H9 (cell line): ENCODE measurements at regions not wholly inside any gene's neighbourhood (a gene's known extent, or its start where the extent isn't known, plus 50 kb on each side); places are given as distances from the start of the nearest gene placed in this dataset.

ENCODE experiments used
- DNase-seq: peaks from one replicate; pipeline ENCODE4 v3.0.0-alpha.2; 2017
- H2AFZ ChIP-seq: one replicate; pipeline ENCODE4 v1.6.1; 2013; ENCODE audit warnings: mild to moderate bottlenecking, low read length, control low read depth, moderate library complexity
- H2AK5ac ChIP-seq: 2 replicates; pipeline ENCODE4 v1.6.1; 2013; ENCODE audit warnings: low read length, control low read depth, mixed read lengths; ENCODE audit not compliant: insufficient read length
- H2BK120ac ChIP-seq: one replicate; pipeline ENCODE4 v1.6.1; 2013; ENCODE audit warnings: low read depth, mild to moderate bottlenecking, low read length, control low read depth, inconsistent platforms; ENCODE audit not compliant: poor library complexity, severe bottlenecking
- H2BK12ac ChIP-seq: 2 replicates; pipeline ENCODE4 v1.6.1; 2013; ENCODE audit warnings: low read length, control low read depth, mixed read lengths, low read depth; ENCODE audit not compliant: insufficient read length
- H2BK15ac ChIP-seq: 2 replicates; pipeline ENCODE4 v1.6.1; 2013; ENCODE audit warnings: low read depth, low read length, control low read depth
- H2BK20ac ChIP-seq: one replicate; pipeline ENCODE4 v1.6.1; 2013; ENCODE audit warnings: low read depth, mild to moderate bottlenecking, low read length, control low read depth, inconsistent platforms; ENCODE audit not compliant: poor library complexity, severe bottlenecking
- H2BK5ac ChIP-seq: 2 replicates; pipeline ENCODE4 v1.6.1; 2013; ENCODE audit warnings: low read length, control low read depth, mixed read lengths; ENCODE audit not compliant: insufficient read length
- H3K14ac ChIP-seq: 2 replicates; pipeline ENCODE4 v1.6.1; 2013; ENCODE audit warnings: low read length, control low read depth; ENCODE audit not compliant: insufficient read depth
- H3K18ac ChIP-seq: 2 replicates; pipeline ENCODE4 v1.6.1; 2013; ENCODE audit warnings: low read depth, mild to moderate bottlenecking, mixed read lengths, low read length, control low read depth; ENCODE audit not compliant: insufficient read length
- H3K23ac ChIP-seq: 2 replicates; pipeline ENCODE4 v1.6.1; 2013; ENCODE audit warnings: low read length, control low read depth, mixed read lengths, low read depth; ENCODE audit not compliant: insufficient read length
- H3K23me2 ChIP-seq: 2 replicates; pipeline ENCODE4 v1.6.1; 2013; ENCODE audit warnings: low read depth, mild to moderate bottlenecking, mixed read lengths, low read length, control low read depth; ENCODE audit not compliant: insufficient read length, poor library complexity, severe bottlenecking
- H3K27ac ChIP-seq: 2 replicates; pipeline ENCODE4 v1.5.1; 2013; ENCODE audit warnings: low read length, control low read depth, mixed read lengths, low read depth; ENCODE audit not compliant: insufficient read length
- H3K27me3 ChIP-seq: 2 replicates; pipeline ENCODE4 v1.6.1; 2013; ENCODE audit warnings: low read length, control low read depth, inconsistent platforms; ENCODE audit not compliant: insufficient read depth
- H3K4ac ChIP-seq: 2 replicates; pipeline ENCODE4 v1.6.1; 2013; ENCODE audit warnings: low read depth, mild to moderate bottlenecking, control low read depth, inconsistent platforms, low read length, moderate library complexity
- H3K4me1 ChIP-seq: 2 replicates; pipeline ENCODE4 v1.6.1; 2013; ENCODE audit warnings: low read length, control low read depth, inconsistent platforms; ENCODE audit not compliant: insufficient read depth
- H3K4me2 ChIP-seq: 2 replicates; pipeline ENCODE4 v1.6.1; 2013; ENCODE audit warnings: low read length, control low read depth, mixed read lengths; ENCODE audit not compliant: insufficient read length, insufficient read depth
- H3K56ac ChIP-seq: 2 replicates; pipeline ENCODE4 v1.6.1; 2013; ENCODE audit warnings: low read depth, mild to moderate bottlenecking, mixed read lengths, low read length, control low read depth; ENCODE audit not compliant: insufficient read length
- H3K79me1 ChIP-seq: 2 replicates; pipeline ENCODE4 v1.6.1; 2013; ENCODE audit warnings: low read depth, mild to moderate bottlenecking, moderate library complexity, low read length, control low read depth, inconsistent platforms; ENCODE audit not compliant: insufficient read depth, poor library complexity, severe bottlenecking
- H3K79me2 ChIP-seq: 2 replicates; pipeline ENCODE4 v1.6.1; 2013; ENCODE audit warnings: low read length, control low read depth, inconsistent platforms; ENCODE audit not compliant: insufficient read depth
- H3K9ac ChIP-seq: 2 replicates; pipeline ENCODE4 v1.6.1; 2013; ENCODE audit warnings: low read length, control low read depth, mixed read lengths; ENCODE audit not compliant: insufficient read length; ENCODE audit errors: extremely low read depth
- H3K9me3 ChIP-seq: one replicate; pipeline ENCODE4 v1.6.1; 2013; ENCODE audit warnings: low read depth, low read length, inconsistent platforms; ENCODE audit not compliant: control insufficient read depth
- H3T11ph ChIP-seq: one replicate; pipeline ENCODE4 v1.6.1; 2013; ENCODE audit warnings: mild to moderate bottlenecking, low read length, control low read depth, inconsistent platforms
- H4K20me1 ChIP-seq: one replicate; pipeline ENCODE4 v1.6.1; 2013; ENCODE audit not compliant: control insufficient read depth, insufficient read length, insufficient read depth
- H4K5ac ChIP-seq: 2 replicates; pipeline ENCODE4 v1.6.1; 2013; ENCODE audit warnings: low read depth, mild to moderate bottlenecking, mixed read lengths, low read length, control low read depth; ENCODE audit not compliant: insufficient read length
- H4K8ac ChIP-seq: replicated peaks from 2 replicates; pipeline ENCODE4 v1.6.1; 2013; ENCODE audit warnings: low read length, control low read depth, mixed read lengths, low read depth; ENCODE audit not compliant: insufficient read length
- H4K91ac ChIP-seq: 2 replicates; pipeline ENCODE4 v1.6.1; 2013; ENCODE audit warnings: low read depth, mild to moderate bottlenecking, moderate library complexity, mixed read lengths, low read length, control low read depth; ENCODE audit not compliant: insufficient read length
- H3K27ac Mint-ChIP-seq, 3 experiments: 2 replicates in 2 of 3; 3 replicates in 1 of 3; pipeline ENCODE4 v1.8.0; 2020 to 2021; ENCODE audit warnings: mixed read lengths in 3 of 3, mild to moderate bottlenecking in 1 of 3, moderate library complexity in 1 of 3
- H3K27me3 Mint-ChIP-seq: 2 replicates; pipeline ENCODE4 v1.8.0; 2021; ENCODE audit warnings: low read depth, mild to moderate bottlenecking, moderate library complexity, mixed read lengths
- H3K36me3 Mint-ChIP-seq, 3 experiments: 2 replicates in 2 of 3; 3 replicates in 1 of 3; pipeline ENCODE4 v1.8.0; 2020 to 2021; ENCODE audit warnings: low read depth in 3 of 3, mixed read lengths in 3 of 3; ENCODE audit not compliant: insufficient read depth in 1 of 3
- H3K4me1 Mint-ChIP-seq, 2 experiments: 2 replicates each; pipeline ENCODE4 v1.8.0; 2020; ENCODE audit warnings: mixed read lengths in 2 of 2
- H3K4me3 Mint-ChIP-seq, 2 experiments: 2 replicates in 1 of 2; 3 replicates in 1 of 2; pipeline ENCODE4 v1.8.0; 2020 to 2021; ENCODE audit warnings: mild to moderate bottlenecking in 2 of 2, mixed read lengths in 2 of 2, moderate library complexity in 1 of 2
- H3K9me3 Mint-ChIP-seq, 2 experiments: 2 replicates in 1 of 2; 3 replicates in 1 of 2; pipeline ENCODE4 v1.8.0; 2020; ENCODE audit warnings: mild to moderate bottlenecking in 2 of 2, mixed read lengths in 2 of 2, moderate library complexity in 1 of 2
- CTCF ChIP-seq: fragments of 200-600 bp; sonication (generic); conservative IDR thresholded peaks from 3 replicates; pipeline ENCODE4 v1.8.0; 2021; ENCODE audit warnings: antibody characterized with exemption, mild to moderate bottlenecking
- WGBS: extraction: QIAGEN DNeasy Blood & Tissue Kit; methylation state at CpG from one replicate; pipeline ENCODE4 v1.1.7; 2013; ENCODE audit warnings: missing lambda C conversion rate, low lambda C conversion rate, mixed read lengths; ENCODE audit not compliant: insufficient read length; ENCODE audit errors: extremely low coverage; 5-methylcytosine and 5-hydroxymethylcytosine counted together

DNA sequence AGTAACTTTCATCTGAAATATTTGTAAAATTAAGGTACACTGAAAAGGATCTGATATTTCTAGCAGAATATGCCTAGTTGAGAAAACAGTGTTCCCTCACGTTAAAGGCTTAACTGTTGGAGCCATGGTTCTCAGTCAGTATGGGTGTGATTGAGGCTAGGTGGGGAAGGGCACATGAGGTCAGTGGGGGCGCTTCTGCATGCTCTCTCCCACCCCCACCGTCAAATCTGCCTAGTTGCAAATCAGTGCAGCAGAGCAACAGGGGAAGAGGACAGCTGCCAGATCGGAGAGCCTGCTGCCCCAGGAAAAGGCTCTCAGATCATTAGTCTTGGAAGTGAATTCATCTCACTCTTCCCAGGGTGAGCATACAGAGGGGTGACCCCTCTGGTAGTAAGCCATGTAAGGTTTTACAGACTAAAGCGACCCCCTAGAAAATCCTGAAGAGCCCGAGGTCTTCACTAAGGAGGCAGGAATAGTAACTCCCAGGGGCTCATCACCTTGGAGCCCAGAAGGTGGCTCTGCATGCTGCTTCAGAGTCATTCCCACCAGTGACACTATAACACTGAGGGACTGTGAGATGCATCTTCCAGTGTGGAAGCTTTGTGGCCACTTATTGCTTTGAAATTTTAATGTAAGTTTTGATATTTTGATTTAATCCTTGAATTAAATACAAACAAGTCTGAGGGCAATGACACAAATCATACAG lies 83.1 kb upstream of the BARHL2 start:
- Histone ChIP-seq H3T11ph (no peak overlapping the region), H3K23me2 (no peaks in the 10 kb centered on the region), H4K91ac (no peak overlapping the region), H3K4me1 (no peaks in the 10 kb centered on the region), H3K9ac (no peak overlapping the region), H2BK120ac (no peak overlapping the region), H2BK5ac (no peak overlapping the region), H2BK12ac (no peak overlapping the region), H3K79me1 (no peaks in the 10 kb centered on the region), H4K8ac (no peak overlapping the region), H3K56ac (no peak overlapping the region), H4K20me1 (no peaks in the 10 kb centered on the region), H2AK5ac (no peak overlapping the region), H3K79me2 (no peaks in the 10 kb centered on the region), H4K5ac (no peak overlapping the region), H3K27ac (no peak overlapping the region), H2BK20ac (no peak overlapping the region), H3K18ac (no peak overlapping the region), H3K27me3 (no peaks in the 10 kb centered on the region; the same call in 1 of the 2 replicates), H3K14ac (no peak overlapping the region), H3K4me2 (no peak overlapping the region), H3K9me3 (no peaks in the 10 kb centered on the region), H3K4ac (no peak overlapping the region), H2BK15ac (no peak overlapping the region), H2AFZ (no peak overlapping the region), H3K23ac (no peak overlapping the region)
- Mint-ChIP-seq H3K27me3 (peaks cover 35% of the 10 kb centered on the region), H3K4me3 (no peak overlapping the region), H3K36me3 (no peaks in the 10 kb centered on the region), H3K27ac (no peak overlapping the region), H3K4me1 (peaks cover 5 to 9% of the 10 kb centered on the region in 2 experiments), H3K9me3 (peaks cover 0 to 2% of the 10 kb centered on the region in 2 experiments; a peak in 2 of 5 replicates)
- DNase-seq, result no peak
- TF ChIP-seq CTCF, result no peak
- no CpG with 5 or more reads among the region's 6 CpGs for WGBS
